ENCODE measurements at regions not wholly inside any gene's neighbourhood (a gene's known extent, or its start where the extent isn't known, plus 50 kb on each side); places are given as distances from the start of the nearest gene placed in this dataset.

DNA sequence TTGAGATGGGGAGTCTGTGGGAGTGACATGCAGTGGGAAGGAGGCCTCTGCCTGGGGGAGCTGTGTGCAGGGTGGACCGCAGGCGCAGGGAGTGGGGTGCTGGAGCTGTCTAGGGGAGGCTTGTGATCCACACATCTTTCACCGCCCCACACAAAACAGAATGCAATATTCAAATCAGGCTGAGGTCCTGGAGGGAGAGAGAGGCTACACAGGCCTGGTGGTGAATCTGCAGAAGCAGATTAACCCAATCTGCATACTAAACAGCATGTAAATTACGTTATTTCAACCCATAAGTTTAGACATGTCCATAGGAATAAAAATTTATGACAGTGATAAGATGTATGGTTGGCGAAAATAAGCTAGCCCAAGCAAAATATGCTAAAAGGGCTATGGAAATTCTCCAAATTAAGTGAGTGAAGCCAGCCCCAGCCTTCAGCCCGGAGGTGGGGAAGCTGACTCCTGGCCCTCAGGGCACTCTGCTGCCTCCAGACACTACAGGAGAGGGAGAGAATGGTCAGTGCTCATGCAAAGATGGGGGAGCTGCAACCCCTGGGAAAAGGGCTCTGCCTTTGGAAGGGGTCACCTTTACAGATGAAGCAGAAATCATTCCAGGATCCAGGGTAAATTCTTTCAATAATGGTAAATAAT is 156.2 kb upstream of the CTTNBP2NL start:
- TF ChIP-seq ZNF274 (IDR thresholded peaks at IDR 0.05; ENCODE audit: low read depth, low read length), result no peak
- no peak for TF ChIP-seq YY1 (IDR thresholded peaks at IDR 0.05; ENCODE audit: insufficient read depth, insufficient read length)
- TF ChIP-seq SUZ12 (IDR thresholded peaks at IDR 0.05; ENCODE audit: extremely low read depth, insufficient read depth, insufficient read length), result no peak
